SH-SY5Y (cell line): ENCODE measurements at regions not wholly inside any gene's neighbourhood (a gene's known extent, or its start where the extent isn't known, plus 50 kb on each side); places are given as distances from the start of the nearest gene placed in this dataset.

ENCODE experiments used
- GATA2 ChIP-seq: IDR thresholded peaks from 2 replicates; pipeline ENCODE4 v1.6.1; 2011; ENCODE audit warnings: mild to moderate bottlenecking, low read depth, low read length
- GATA3 ChIP-seq: IDR thresholded peaks from 2 replicates; pipeline ENCODE4 v1.6.1; 2011; ENCODE audit warnings: low read depth, mild to moderate bottlenecking, low read length, moderate library complexity

- no peak for TF ChIP-seq GATA2
- TF ChIP-seq GATA3, result no peak
Observed at GRCh38 chr16:5422047-5422446, 324.5 kb upstream of the EEF2KMT start.
